HepG2 (cell line): ENCODE measurements at regions not wholly inside any gene's neighbourhood (a gene's known extent, or its start where the extent isn't known, plus 50 kb on each side); places are given as distances from the start of the nearest gene placed in this dataset.

ENCODE experiments used
- ATAC-seq: fragments of 200-7000 bp; cut with Tn5 transposase; 3 replicates; pipeline ENCODE4 v1.9.1; 2020; ENCODE audit warnings: mild to moderate bottlenecking, moderate library complexity
- BruUV-seq: library from RNA; stranded (reverse); fragments of 400-500 nt; replicated peaks from 2 replicates; lab custom pipeline; 2021; lab: Mats Ljungman, UMichigan
- CTCF ChIA-PET: fragments of 300-600 bp; formaldehyde crosslinking; extraction: SDS; loops from one replicate; lab custom pipeline; 2021; ENCODE audit warnings: low total read pairs, inconsistent platforms, low intra/inter-chr PET ratio; lab: Yijun Ruan, JAX
- POLR2A ChIA-PET: fragments of 350-600 bp; sonication (Branson Sonifier 250); formaldehyde crosslinking; loops from one replicate; lab custom pipeline; 2020; ENCODE audit warnings: antibody characterized with exemption, inconsistent platforms; lab: Yijun Ruan, JAX
- DNase-seq: peaks from one replicate; pipeline ENCODE4 v3.0.0-alpha.2; 2015; ENCODE audit warnings: low spot score
- FAIRE-seq: peaks from 3 replicates; lab custom pipeline; 2011; peaks lifted over from hg19 to GRCh38; lab: Jason Lieb, UNC
- H2AFZ ChIP-seq: one replicate; pipeline ENCODE4 v1.6.1; 2011; ENCODE audit warnings: low read length, inconsistent platforms
- H3K27ac ChIP-seq: fragments of 300-600 bp; 3 replicates; pipeline ENCODE4 v1.8.0; 2011; ENCODE audit warnings: mixed run types, mild to moderate bottlenecking, mixed read lengths, low read length, inconsistent platforms; ENCODE audit not compliant: insufficient read depth; ENCODE audit errors: extremely low read length
- H3K27me3 ChIP-seq, 2 experiments: fragments of 200-600 bp in 1 of 2; 2 replicates in 1 of 2; 3 replicates in 1 of 2; pipeline versions ENCODE4 v1.6.0 to v1.8.0; 2011; ENCODE audit warnings: low read length in 2 of 2, mild to moderate bottlenecking in 2 of 2, moderate library complexity in 2 of 2, inconsistent platforms in 1 of 2; ENCODE audit not compliant: insufficient read depth in 2 of 2, control insufficient read depth in 1 of 2
- H3K36me3 ChIP-seq, 2 experiments: fragments of 200-600 bp in 1 of 2; replicated peaks in 1 of 2; 2 replicates in 1 of 2; 3 replicates in 1 of 2; pipeline versions ENCODE4 v1.5.1 to v1.8.0; 2011; ENCODE audit warnings: low read length in 2 of 2, inconsistent platforms in 1 of 2; ENCODE audit not compliant: insufficient read depth in 2 of 2, control insufficient read depth in 1 of 2
- H3K4me1 ChIP-seq: 2 replicates; pipeline ENCODE4 v1.5.1; 2012; ENCODE audit warnings: low read length, inconsistent platforms; ENCODE audit not compliant: insufficient read depth
- H3K4me2 ChIP-seq: 2 replicates; pipeline ENCODE4 v1.6.0; 2011; ENCODE audit warnings: low read depth, low read length, inconsistent platforms
- H3K4me3 ChIP-seq, 3 experiments: fragments of 200-600 bp in 1 of 3; sonication (generic), shearing (Covaris generic) in 1 of 3; replicated peaks in 1 of 3; 2 replicates each; pipeline ENCODE4 v1.5.1; 2011 to 2016; ENCODE audit warnings: low read length in 3 of 3, inconsistent platforms in 2 of 3, low read depth in 2 of 3, mild to moderate bottlenecking in 2 of 3, control low read depth in 1 of 3, mixed read lengths in 1 of 3; ENCODE audit not compliant: insufficient read depth in 1 of 3
- H3K79me2 ChIP-seq: one replicate; pipeline ENCODE4 v1.6.1; 2011; ENCODE audit warnings: low read length, inconsistent platforms; ENCODE audit not compliant: insufficient read depth
- H3K9ac ChIP-seq: 2 replicates; pipeline ENCODE4 v1.6.0; 2011; ENCODE audit warnings: mild to moderate bottlenecking, low read depth, low read length, inconsistent platforms; ENCODE audit not compliant: insufficient read depth
- H3K9me3 ChIP-seq: 2 replicates; pipeline ENCODE4 v1.5.1; 2012; ENCODE audit warnings: mild to moderate bottlenecking, low read length
- H4K20me1 ChIP-seq: 2 replicates; pipeline ENCODE4 v1.6.0; 2011; ENCODE audit warnings: inconsistent platforms, mild to moderate bottlenecking, low read length, moderate library complexity; ENCODE audit not compliant: insufficient read depth
- MLLT10 ChIP-seq: sonication (generic); formaldehyde crosslinking; IDR thresholded peaks from 2 replicates; pipeline ENCODE4 v1.4.0; 2020; ENCODE audit warnings: missing genetic modification reagents
- MTA3 ChIP-seq: sonication (generic); formaldehyde crosslinking; IDR thresholded peaks from 2 replicates; pipeline ENCODE4 v1.4.0; 2020; ENCODE audit warnings: missing genetic modification reagents
- ZNF207 ChIP-seq: fragments of 450-650 bp; IDR thresholded peaks from 2 replicates; pipeline ENCODE4 v1.6.1; 2016; ENCODE audit warnings: antibody characterized with exemption, borderline replicate concordance
- in situ Hi-C: cut with HindIII; loops from 2 replicates; pipeline ENCODE4 v1.10.0; 2017; ENCODE audit warnings: low pct_unique_long_range_greater_than_20kb; ENCODE audit not compliant: extremely low pct_ligation_motif_present
- intact Hi-C: fragments of 100-400 bp; cut with micrococcal nuclease; formaldehyde crosslinking; loops from one replicate; pipeline ENCODE4 v1.10.0; 2022; ENCODE audit not compliant: unreplicated experiment
- TF ChIP-seq, protein P1 (sequence below): sonication (generic); formaldehyde crosslinking; IDR thresholded peaks from 2 replicates; pipeline ENCODE4 v1.9.0; 2021; ENCODE audit warnings: missing genetic modification reagents, mild to moderate bottlenecking, borderline replicate concordance
- TF ChIP-seq, protein P2 (sequence below): sonication (generic); formaldehyde crosslinking; IDR thresholded peaks from 2 replicates; pipeline ENCODE4 v1.4.0; 2020; ENCODE audit warnings: mild to moderate bottlenecking, missing genetic modification reagents

DNA sequence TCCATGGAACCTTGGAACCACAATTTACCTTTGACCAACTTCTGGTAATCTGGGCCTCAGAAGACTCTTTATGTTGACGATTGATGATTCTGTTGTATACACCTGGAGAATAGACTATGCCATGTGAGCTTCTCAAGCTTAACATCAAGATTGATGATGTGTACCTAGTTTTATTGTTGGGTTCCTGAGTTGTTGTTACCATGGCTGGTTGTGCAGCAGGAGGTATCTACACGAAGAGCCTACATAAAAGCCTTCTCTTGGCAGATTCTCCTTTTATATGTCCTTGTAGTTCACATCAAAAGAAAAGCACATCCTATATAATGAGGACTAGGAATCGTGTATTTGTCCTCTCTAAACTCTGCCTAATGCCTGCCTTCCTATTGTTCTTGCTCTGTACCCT is 272.0 kb downstream of the DTHD1 start (continued):
- TF ChIP-seq, protein P1, sequence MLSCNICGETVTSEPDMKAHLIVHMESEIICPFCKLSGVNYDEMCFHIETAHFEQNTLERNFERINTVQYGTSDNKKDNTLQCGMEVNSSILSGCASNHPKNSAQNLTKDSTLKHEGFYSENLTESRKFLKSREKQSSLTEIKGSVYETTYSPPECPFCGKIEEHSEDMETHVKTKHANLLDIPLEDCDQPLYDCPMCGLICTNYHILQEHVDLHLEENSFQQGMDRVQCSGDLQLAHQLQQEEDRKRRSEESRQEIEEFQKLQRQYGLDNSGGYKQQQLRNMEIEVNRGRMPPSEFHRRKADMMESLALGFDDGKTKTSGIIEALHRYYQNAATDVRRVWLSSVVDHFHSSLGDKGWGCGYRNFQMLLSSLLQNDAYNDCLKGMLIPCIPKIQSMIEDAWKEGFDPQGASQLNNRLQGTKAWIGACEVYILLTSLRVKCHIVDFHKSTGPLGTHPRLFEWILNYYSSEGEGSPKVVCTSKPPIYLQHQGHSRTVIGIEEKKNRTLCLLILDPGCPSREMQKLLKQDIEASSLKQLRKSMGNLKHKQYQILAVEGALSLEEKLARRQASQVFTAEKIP (CRISPR knock-in tag) = no peak
- TF ChIP-seq, protein P2, sequence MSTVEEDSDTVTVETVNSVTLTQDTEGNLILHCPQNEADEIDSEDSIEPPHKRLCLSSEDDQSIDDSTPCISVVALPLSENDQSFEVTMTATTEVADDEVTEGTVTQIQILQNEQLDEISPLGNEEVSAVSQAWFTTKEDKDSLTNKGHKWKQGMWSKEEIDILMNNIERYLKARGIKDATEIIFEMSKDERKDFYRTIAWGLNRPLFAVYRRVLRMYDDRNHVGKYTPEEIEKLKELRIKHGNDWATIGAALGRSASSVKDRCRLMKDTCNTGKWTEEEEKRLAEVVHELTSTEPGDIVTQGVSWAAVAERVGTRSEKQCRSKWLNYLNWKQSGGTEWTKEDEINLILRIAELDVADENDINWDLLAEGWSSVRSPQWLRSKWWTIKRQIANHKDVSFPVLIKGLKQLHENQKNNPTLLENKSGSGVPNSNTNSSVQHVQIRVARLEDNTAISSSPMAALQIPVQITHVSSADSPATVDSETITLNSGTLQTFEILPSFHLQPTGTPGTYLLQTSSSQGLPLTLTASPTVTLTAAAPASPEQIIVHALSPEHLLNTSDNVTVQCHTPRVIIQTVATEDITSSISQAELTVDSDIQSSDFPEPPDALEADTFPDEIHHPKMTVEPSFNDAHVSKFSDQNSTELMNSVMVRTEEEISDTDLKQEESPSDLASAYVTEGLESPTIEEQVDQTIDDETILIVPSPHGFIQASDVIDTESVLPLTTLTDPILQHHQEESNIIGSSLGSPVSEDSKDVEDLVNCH (CRISPR knock-in tag) = no peak
- no peak for TF ChIP-seq ZNF207

DNA sequence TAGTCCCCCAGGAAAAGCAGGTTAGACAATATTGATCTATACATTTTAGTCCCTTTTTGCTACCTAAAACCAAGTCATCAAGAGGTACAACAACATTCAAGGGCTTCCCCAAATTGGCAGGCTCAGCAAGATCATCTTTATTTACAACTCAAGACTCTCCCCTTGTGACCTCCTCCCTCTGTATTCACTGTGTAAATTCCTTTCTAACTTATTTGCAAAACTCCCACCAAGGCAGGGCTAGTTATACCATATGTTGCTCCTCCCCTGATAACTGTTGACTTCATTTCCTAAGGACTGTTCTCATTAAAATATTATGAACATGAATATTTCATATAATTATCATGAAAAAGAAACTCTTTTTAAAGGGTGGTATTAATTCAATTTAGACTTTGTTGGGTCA is 275.6 kb downstream of the DTHD1 start:
- no peak overlapping the region for H3K9ac ChIP-seq
- peaks cover 18% of the 10 kb centered on the region for H3K9me3 ChIP-seq
- H3K79me2 ChIP-seq = no peaks in the 10 kb centered on the region
- ChIA-PET POLR2A (no interaction called here), CTCF (no interaction called here)
- no TSS peak for BruUV-seq
- H2AFZ ChIP-seq = no peak overlapping the region
- H3K27me3 ChIP-seq = no peaks in the 10 kb centered on the region
- no peaks in the 10 kb centered on the region for H4K20me1 ChIP-seq
- ATAC-seq = no peak
- FAIRE-seq = no peak
- H3K4me3 ChIP-seq = no peak overlapping the region
- TF ChIP-seq MTA3 (CRISPR knock-in tag) (no peak), MLLT10 (no peak)
- no peaks in the 10 kb centered on the region for H3K36me3 ChIP-seq
- in situ Hi-C loops (no loop called here), intact Hi-C loops (no loop called here)
- H3K4me1 ChIP-seq = no peaks in the 10 kb centered on the region
- no peak overlapping the region for H3K27ac ChIP-seq
- H3K4me2 ChIP-seq = no peak overlapping the region
- no peak for DNase-seq
